Stimulated activated CD4-positive, alpha-beta T cell treated with anti-CD3 and anti-CD28 coated beads, Interleukin-15, amount 100 ng/mL, for 1 hour (primary cell): ENCODE measurements at regions not wholly inside any gene's neighbourhood (a gene's known extent, or its start where the extent isn't known, plus 50 kb on each side); places are given as distances from the start of the nearest gene placed in this dataset.

Source experiments
- DNase-seq, 2 donors: peaks; one replicate each; pipeline ENCODE4 v3.0.0-alpha.2; 2020; ENCODE audit warnings: low read depth in 1 of 2, low spot score in 1 of 2

DNA sequence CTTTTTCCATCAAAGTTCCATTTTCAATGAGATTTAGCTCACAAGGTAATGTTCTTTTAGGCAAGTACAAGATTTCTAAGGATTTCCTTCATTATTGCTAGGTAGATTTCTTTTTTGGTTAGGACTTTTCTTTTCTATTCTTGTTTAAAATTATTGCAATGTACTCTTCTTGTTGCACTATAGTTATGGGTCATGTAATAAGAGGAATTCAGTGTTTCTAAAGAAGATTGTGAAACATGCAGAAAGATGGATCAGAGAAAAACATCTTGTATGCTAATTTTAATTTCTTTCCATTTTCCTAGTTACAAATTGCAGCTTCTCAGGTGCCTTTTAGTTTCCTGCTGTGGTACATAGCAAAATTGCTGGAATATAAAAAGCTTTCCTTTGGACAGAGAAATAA lies 56.1 kb downstream of the BTG1 start:
- DNase-seq: no peak

DNA sequence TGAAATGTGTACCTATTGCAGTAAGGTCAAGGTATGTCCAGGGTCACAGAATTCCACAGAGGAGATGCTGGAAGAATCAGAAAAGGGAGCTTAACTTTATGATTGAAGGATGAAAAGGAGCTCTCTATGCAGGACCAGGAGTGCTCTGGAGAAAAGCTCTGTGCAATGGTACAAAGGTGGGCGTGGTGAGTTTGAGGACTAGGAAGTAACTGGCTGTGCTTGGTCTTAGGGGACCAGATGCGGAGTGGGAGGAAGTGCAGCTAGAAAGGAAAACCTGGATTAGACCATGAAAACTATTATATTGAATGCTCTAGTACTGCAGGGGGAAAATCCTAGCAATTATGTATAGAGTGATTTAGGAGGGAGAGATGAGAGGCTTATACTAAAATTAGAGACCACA lies 56.8 kb downstream of the BTG1 start:
- DNase-seq: no peak

DNA sequence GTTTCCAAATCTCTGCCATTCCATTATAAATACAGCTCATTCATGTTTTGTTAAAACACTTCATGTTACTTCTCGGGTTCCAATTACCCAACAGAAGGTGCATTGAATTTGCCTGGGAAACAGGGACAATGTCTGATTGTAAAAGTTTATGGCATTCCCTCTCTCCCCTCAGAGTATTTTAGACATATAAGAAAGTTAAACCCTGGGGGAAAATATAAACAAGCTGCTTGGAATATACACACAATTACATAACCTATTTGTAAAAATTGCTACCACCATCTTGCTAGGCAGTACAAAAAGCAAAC lies 60.0 kb downstream of the BTG1 start:
- no peak for DNase-seq

DNA sequence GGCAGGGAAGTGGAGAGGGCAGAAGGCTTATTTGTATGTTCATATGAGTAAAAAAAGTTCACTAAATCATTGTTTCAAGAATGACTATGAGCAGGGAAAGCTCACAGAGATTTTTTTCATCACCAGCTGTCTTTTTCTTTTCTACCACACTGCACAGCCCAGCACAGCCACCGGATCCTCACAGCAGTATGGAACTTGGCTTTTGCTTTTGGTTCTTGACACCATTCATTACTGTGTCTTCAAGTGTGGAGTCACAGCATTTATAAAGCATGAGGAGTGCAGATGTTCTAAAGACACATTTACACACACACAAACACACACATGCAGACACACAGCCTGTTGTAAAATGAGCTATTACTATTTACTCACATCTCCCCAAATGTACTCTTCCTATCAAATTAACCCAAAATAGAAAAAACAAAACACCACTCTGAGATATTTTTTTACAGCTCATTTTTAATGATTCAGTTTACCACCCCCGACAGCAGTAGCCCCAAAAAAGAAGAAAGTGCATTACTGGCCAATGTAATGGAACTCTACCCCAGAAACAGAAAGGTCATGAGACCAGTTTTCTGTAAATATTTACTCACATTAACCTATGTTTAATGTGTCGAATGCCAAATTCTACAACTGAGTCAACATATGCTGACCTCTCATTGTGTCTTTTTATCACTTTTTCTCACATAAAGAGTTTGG lies 60.5 kb downstream of the BTG1 start:
- DNase-seq: no peak

- no peak for DNase-seq
These were observed 64.7 kb downstream of the BTG1 start for GRCh38 chr12:92080911-92081285.

GRCh38 chr12:92079054-92079385 lies 66.6 kb downstream of the BTG1 start:
- DNase-seq: no peak

GRCh38 chr12:92078167-92079053 lies 67.2 kb downstream of the BTG1 start:
- no peak for DNase-seq

DNA sequence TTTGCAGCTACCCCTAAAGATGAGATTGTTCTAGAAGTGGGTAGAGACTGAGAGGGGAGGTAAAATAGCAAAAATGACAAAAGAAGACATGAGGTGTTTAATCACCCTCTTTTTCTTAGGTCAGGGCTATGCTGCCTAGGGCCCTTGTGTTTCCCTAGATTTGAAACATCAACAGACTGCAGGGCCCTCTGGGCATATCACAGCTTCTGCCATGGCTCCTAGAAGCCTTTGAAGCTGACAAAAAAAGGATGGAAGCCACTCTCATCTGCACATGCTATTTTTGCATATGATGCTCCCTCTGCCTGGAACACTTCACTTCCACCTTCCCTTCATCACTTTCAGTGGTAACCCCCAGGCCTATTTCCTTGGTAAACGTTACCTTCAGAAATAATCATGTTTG lies 68.1 kb downstream of the BTG1 start:
- no peak for DNase-seq

GRCh38 chr12:92076101-92076500 lies 69.5 kb downstream of the BTG1 start:
- DNase-seq: no peak

GRCh38 chr12:92075425-92075914 lies 70.2 kb downstream of the BTG1 start:
- no peak for DNase-seq

DNA sequence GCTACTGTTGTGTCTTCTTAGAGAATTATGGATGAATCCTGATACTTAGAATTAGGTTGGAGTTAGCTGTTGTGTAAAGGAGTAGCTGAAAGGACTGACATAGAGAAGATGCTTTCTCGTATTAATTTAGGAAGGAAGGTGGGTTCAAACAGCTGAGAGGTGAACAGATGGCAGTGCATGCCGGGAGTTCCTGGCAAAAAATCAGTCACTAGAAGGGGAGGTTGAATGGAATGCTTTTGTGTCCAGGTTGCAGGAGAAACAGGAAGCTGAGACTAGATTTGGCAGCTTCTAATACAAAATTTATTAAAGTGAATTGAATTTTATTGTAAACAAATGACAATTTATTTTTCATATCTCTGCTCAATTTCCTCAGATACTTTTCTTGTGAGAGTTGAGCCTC lies 70.8 kb downstream of the BTG1 start:
- DNase-seq: no peak

GRCh38 chr12:92073094-92073493 lies 72.6 kb downstream of the BTG1 start:
- no peak for DNase-seq

- DNase-seq: no peak
These were observed 73.5 kb downstream of the BTG1 start for GRCh38 chr12:92072112-92072511.

GRCh38 chr12:92070864-92071445 lies 74.7 kb downstream of the BTG1 start:
- DNase-seq: no peak

DNA sequence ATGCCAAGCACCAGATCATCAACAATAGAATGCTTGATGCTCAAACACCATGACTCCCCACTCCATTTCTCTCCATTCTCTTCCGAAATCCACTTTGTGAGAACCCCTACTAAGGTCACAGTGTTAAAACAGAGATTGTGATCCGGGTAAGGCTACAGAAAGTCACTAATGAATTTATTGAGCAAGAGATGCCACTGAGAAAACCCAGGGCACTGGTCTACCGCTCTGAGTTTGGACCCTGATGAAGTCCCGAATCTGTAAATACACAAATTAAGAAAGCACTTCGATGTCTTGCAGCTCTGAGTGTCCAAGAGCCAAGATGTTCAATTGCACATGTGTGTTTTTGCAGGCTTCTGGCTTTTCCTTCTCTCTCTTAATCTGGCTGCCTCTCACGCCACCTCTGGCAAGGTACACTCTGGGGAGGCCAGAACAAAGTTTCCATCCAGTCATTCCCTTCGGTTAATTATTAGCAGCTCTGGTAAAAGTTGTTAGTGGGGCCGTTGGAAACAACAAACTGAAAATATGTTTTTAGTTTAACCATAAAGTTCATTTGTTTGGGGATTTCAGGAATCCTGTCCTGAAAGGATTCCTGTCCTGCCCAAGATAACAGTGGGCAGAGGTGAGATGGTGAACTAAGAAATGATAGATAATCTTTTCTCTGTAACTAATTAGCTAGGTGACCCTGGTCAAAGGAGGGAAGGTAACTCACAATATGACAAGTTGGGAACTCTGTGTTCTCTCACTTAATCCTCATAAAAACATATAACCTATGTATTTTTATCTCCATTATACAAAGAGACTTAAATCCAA lies 75.4 kb downstream of the BTG1 start:
- no peak for DNase-seq

DNA sequence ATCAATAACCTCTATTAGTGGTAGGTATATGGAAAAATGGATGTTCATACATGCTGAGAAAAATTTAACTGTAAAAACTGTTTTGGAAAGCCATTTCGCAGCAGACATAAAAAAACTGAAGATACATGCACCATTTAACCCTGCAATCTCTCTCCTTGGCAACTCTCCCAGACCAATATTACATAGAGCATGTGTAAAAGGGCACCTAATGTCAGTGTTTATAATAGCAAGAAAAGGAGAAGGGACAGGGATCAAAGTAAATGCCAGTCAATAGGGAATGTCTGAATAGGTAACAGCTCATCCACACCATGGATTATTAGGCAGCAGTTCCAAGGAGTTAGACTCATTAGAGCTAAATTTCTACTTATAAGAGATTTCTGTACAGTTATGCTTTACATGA lies 77.2 kb downstream of the BTG1 start:
- no peak for DNase-seq

DNA sequence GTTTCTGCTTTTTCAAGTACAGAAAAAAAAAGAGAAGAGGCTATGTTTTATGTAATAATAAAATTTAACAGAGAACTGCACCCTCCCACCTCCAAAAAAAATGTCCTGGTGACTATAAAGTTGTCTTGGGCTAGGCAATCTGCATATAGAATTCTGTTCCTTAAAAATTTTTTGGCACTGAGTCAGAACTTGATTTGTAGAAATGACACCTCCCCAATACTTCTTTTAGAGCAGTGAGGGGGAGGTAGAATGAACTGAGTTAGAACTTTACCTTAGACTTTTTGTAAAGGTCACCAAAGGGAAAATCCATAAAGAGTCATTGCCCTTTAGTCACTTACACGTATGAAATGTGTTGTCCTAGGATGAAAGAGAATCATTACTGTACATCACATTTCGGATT lies 80.0 kb downstream of the BTG1 start:
- DNase-seq: no peak

- no peak for DNase-seq
These were observed 80.6 kb downstream of the BTG1 start for GRCh38 chr12:92065018-92065499.

DNA sequence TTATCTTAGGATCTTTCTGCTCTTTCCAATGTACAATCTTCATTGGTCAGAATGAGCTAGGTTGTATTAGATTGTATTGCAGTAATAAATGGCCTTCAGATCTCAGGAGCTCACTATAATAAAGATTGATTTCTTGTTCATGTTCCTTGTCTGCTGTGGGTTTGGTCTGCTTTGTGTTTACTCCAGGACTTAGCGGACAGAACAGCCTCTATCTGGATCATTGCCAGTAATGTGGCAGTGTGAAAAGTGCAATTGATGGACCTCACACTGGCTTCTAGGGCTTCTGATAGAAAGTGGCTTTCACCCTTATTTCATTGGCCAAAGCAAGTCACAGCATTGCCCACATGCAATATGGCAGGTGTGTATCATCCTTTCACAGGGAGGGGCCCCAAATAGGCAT lies 81.2 kb downstream of the BTG1 start:
- no peak for DNase-seq

- no peak for DNase-seq
These were observed 82.0 kb downstream of the BTG1 start for GRCh38 chr12:92063641-92064040.
